K562 (cell line): ENCODE measurements at regions not wholly inside any gene's neighbourhood (a gene's known extent, or its start where the extent isn't known, plus 50 kb on each side); places are given as distances from the start of the nearest gene placed in this dataset.

Experiments
- ATAC-seq: fragments of 200-7000 bp; cut with Tn5 transposase; 3 replicates; pipeline ENCODE4 v1.9.1; 2020; ENCODE audit warnings: moderate library complexity
- BruUV-seq: library from RNA; stranded (reverse); fragments of 400-500 nt; replicated peaks from 2 replicates; lab custom pipeline; 2021; lab: Mats Ljungman, UMichigan
- CTCF ChIA-PET: fragments of 300-600 bp; formaldehyde crosslinking; extraction: SDS; loops from one replicate; lab custom pipeline; 2021; ENCODE audit warnings: low intra/inter-chr PET ratio; lab: Yijun Ruan, JAX
- POLR2A ChIA-PET: fragments of 300-600, 350-650 bp; sonication (Branson Sonifier 250); formaldehyde crosslinking; extraction: SDS; loops from one replicate; lab custom pipeline; 2021; ENCODE audit warnings: antibody characterized with exemption, inconsistent platforms; lab: Yijun Ruan, JAX
- DNase-seq, 4 experiments: peaks; one replicate each; pipeline versions ENCODE4 v3.0.0 to v3.0.0-alpha.2; 2011 to 2018; ENCODE audit warnings: low spot score in 3 of 4, mixed read lengths in 3 of 4; ENCODE audit errors: extremely low read depth in 1 of 4
- FAIRE-seq: peaks from 2 replicates; lab custom pipeline; 2011; peaks lifted over from hg19 to GRCh38; lab: Jason Lieb, UNC
- H2AFZ ChIP-seq: 2 replicates; pipeline ENCODE4 v1.6.0; 2011; ENCODE audit warnings: low read depth, low read length, control low read depth, inconsistent platforms
- H3K27ac ChIP-seq: fragments of 200-600 bp; 3 replicates; pipeline ENCODE4 v1.8.0; 2011; ENCODE audit warnings: low read depth, mild to moderate bottlenecking, control low read depth, inconsistent platforms, low read length, moderate library complexity, mixed read lengths; ENCODE audit errors: extremely low read depth
- H3K27me3 ChIP-seq, 2 experiments: fragments of 300-600 bp in 1 of 2; 2 replicates in 1 of 2; 3 replicates in 1 of 2; pipeline versions ENCODE4 v1.6.0 to v1.8.0; 2011; ENCODE audit warnings: inconsistent platforms in 2 of 2, low read length in 2 of 2, mild to moderate bottlenecking in 1 of 2, mixed read lengths in 1 of 2, moderate library complexity in 1 of 2; ENCODE audit not compliant: control insufficient read depth in 2 of 2, insufficient read depth in 2 of 2
- H3K36me3 ChIP-seq: fragments of 300-600 bp; 3 replicates; pipeline ENCODE4 v1.8.0; 2011; ENCODE audit warnings: mild to moderate bottlenecking, low read length, inconsistent platforms; ENCODE audit not compliant: control insufficient read depth, insufficient read depth
- H3K4me1 ChIP-seq, 2 experiments: fragments of 200-600 bp in 1 of 2; replicated peaks in 1 of 2; 2 replicates in 1 of 2; 3 replicates in 1 of 2; pipeline versions ENCODE4 v1.5.1 to v1.8.0; 2011; ENCODE audit warnings: inconsistent platforms in 2 of 2, low read length in 2 of 2, mild to moderate bottlenecking in 1 of 2, mixed read lengths in 1 of 2, moderate library complexity in 1 of 2; ENCODE audit not compliant: control insufficient read depth in 2 of 2, insufficient read depth in 2 of 2
- H3K4me2 ChIP-seq: 2 replicates; pipeline ENCODE4 v1.6.1; 2011; ENCODE audit warnings: low read length, control low read depth, inconsistent platforms, mixed read lengths; ENCODE audit not compliant: insufficient read depth
- H3K4me3 ChIP-seq: fragments of 200-600 bp; sonication (generic), shearing (Covaris generic); 2 replicates; pipeline ENCODE4 v1.5.1; 2016; ENCODE audit warnings: control low read depth, inconsistent platforms
- H3K79me2 ChIP-seq: fragments of 200-600 bp; 3 replicates; pipeline ENCODE4 v1.8.0; 2011; ENCODE audit warnings: low read length, inconsistent platforms; ENCODE audit not compliant: control insufficient read depth, insufficient read depth
- H3K9ac ChIP-seq, 2 experiments: 2 replicates each; pipeline versions ENCODE4 v1.6.0 to v1.6.1; 2011; ENCODE audit warnings: low read depth in 2 of 2, low read length in 2 of 2, control low read depth in 1 of 2, inconsistent platforms in 1 of 2, mild to moderate bottlenecking in 1 of 2, mixed read lengths in 1 of 2; ENCODE audit not compliant: insufficient read depth in 1 of 2
- H3K9me1 ChIP-seq: one replicate; pipeline ENCODE4 v1.6.0; 2011; ENCODE audit warnings: inconsistent platforms, mild to moderate bottlenecking, low read length, moderate library complexity; ENCODE audit not compliant: control insufficient read depth, insufficient read depth
- H3K9me3 ChIP-seq: replicated peaks from 2 replicates; pipeline ENCODE4 v1.5.1; 2011; ENCODE audit warnings: low read depth, low read length, inconsistent platforms; ENCODE audit not compliant: control insufficient read depth, insufficient read depth
- H4K20me1 ChIP-seq: replicated peaks from 2 replicates; pipeline ENCODE4 v1.6.1; 2011; ENCODE audit warnings: low read length, inconsistent platforms, mixed read lengths; ENCODE audit not compliant: control insufficient read depth, insufficient read depth
- BCOR ChIP-seq: fragments of 450-650 bp; IDR thresholded peaks from 2 replicates; pipeline ENCODE4 v1.6.1; 2016
- CBFA2T2 ChIP-seq: fragments of 450-650 bp; conservative IDR thresholded peaks from 2 replicates; pipeline ENCODE4 v1.6.1; 2017; ENCODE audit warnings: mild to moderate bottlenecking
- CCNT2 ChIP-seq: IDR thresholded peaks from 2 replicates; pipeline ENCODE4 v1.6.1; 2011; ENCODE audit warnings: borderline replicate concordance, low read depth, mild to moderate bottlenecking, moderate library complexity, mixed read lengths, low read length; ENCODE audit not compliant: insufficient read length; ENCODE audit errors: extremely low read depth
- CREB3L1 ChIP-seq: fragments of 450-650 bp; IDR thresholded peaks from 2 replicates; pipeline ENCODE4 v1.6.1; 2014; ENCODE audit warnings: low read depth, mild to moderate bottlenecking, moderate library complexity, borderline replicate concordance
- ELK1 ChIP-seq: sonication (generic); formaldehyde crosslinking; IDR thresholded peaks from 2 replicates; pipeline ENCODE4 v1.8.1; 2022; ENCODE audit warnings: missing genetic modification reagents
- HMBOX1 ChIP-seq: sonication (generic); IDR thresholded peaks from 2 replicates; pipeline ENCODE4 v1.6.1; 2016
- RREB1 ChIP-seq: fragments of 250-450 bp; sonication (Bioruptor Pico); IDR thresholded peaks from 2 replicates; pipeline ENCODE4 v1.4.0; 2020
- SIX5 ChIP-seq, 2 experiments: IDR thresholded peaks; 2 replicates each; pipeline ENCODE4 v1.6.1; 2011; ENCODE audit warnings: low read length in 2 of 2, borderline replicate concordance in 1 of 2, low read depth in 1 of 2, mild to moderate bottlenecking in 1 of 2, moderate library complexity in 1 of 2; ENCODE audit not compliant: insufficient read depth in 1 of 2
- ZFX ChIP-seq: sonication (generic); formaldehyde crosslinking; IDR thresholded peaks from 2 replicates; pipeline ENCODE4 v1.8.0; 2022; ENCODE audit warnings: mild to moderate bottlenecking, missing genetic modification reagents, moderate library complexity
- ZNF717 ChIP-seq: fragments of 250-450 bp; sonication (Bioruptor Pico); IDR thresholded peaks from 2 replicates; pipeline ENCODE4 v1.5.0; 2021
- ZNF77 ChIP-seq: fragments of 250-450 bp; sonication (Bioruptor Pico); IDR thresholded peaks from 2 replicates; pipeline ENCODE4 v1.5.0; 2020
- ZZZ3 ChIP-seq: fragments of 450-650 bp; IDR thresholded peaks from 2 replicates; pipeline ENCODE4 v1.6.1; 2016; ENCODE audit warnings: antibody characterized with exemption, mild to moderate bottlenecking, moderate library complexity
- WGBS: fragments of 100-300 bp; shearing (Covaris generic); methylation state at CpG from one replicate; pipeline ENCODE4 v1.1.6; 2016; ENCODE audit warnings: low coverage, mixed read lengths; ENCODE audit not compliant: insufficient coverage; ENCODE audit errors: missing lambda C conversion rate; 5-methylcytosine and 5-hydroxymethylcytosine counted together
- in situ Hi-C: fragments of 300-500 bp; cut with MboI; formaldehyde crosslinking; loops from 4 replicates; pipeline ENCODE4 v1.15.0; 2018; ENCODE audit warnings: inconsistent platforms, mixed read lengths
- intact Hi-C: fragments of 100-400 bp; cut with micrococcal nuclease; formaldehyde crosslinking; loops from 2 replicates; pipeline ENCODE4 v1.14.2; 2022

- BruUV-seq: no TSS peak
- intact Hi-C loops: no loop called here
- no peak for ATAC-seq
- H3K4me2 ChIP-seq: no peak overlapping the region
- no peak overlapping the region for H3K27ac ChIP-seq
- WGBS: 0% methylated on average over 4 of the region's 4 CpGs
- DNase-seq: no peak
- in situ Hi-C loops: no loop called here
- ChIA-PET POLR2A (no interaction called here), CTCF (no interaction called here)
- H2AFZ ChIP-seq: no peak overlapping the region
- H3K4me1 ChIP-seq: no peaks in the 10 kb centered on the region
- no peak for FAIRE-seq
- no peaks in the 10 kb centered on the region for H3K9me3 ChIP-seq
- no peaks in the 10 kb centered on the region for H3K36me3 ChIP-seq
- H3K27me3 ChIP-seq: peaks cover 2 to 4% of the 10 kb centered on the region in 2 experiments; a peak in 4 of 5 replicates
- no peak overlapping the region for H3K9ac ChIP-seq
- H3K9me1 ChIP-seq: no peaks in the 10 kb centered on the region
- H3K4me3 ChIP-seq: no peak overlapping the region
- no peaks in the 10 kb centered on the region for H4K20me1 ChIP-seq
- no peaks in the 10 kb centered on the region for H3K79me2 ChIP-seq
- TF ChIP-seq CBFA2T2 (no peak), BCOR (no peak), CCNT2 (no peak), CREB3L1 (no peak), SIX5 (IDR thresholded peaks at IDR 0.05; ENCODE audit: borderline replicate concordance in 1 of 2, insufficient read depth in 1 of 2, low read depth in 1 of 2, low read length in 2 of 2) (no peak), ZFX (CRISPR knock-in tag) (no peak), ZNF77 (CRISPR knock-in tag) (no peak), ZNF717 (CRISPR knock-in tag) (no peak), RREB1 (no peak), HMBOX1 (no peak), ELK1 (CRISPR knock-in tag) (no peak), ZZZ3 (no peak)
Measured at GRCh38 chr1:228882041-228882770, 146.9 kb downstream of the RHOU start.
